ENCODE measurements at regions not wholly inside any gene's neighbourhood (a gene's known extent, or its start where the extent isn't known, plus 50 kb on each side); places are given as distances from the start of the nearest gene placed in this dataset.

- no peak for TF ChIP-seq CTCF (IDR thresholded peaks at IDR 0.05; ENCODE audit: low read depth, low read length)
- TF ChIP-seq EZH2phosphoT487 (IDR thresholded peaks at IDR 0.05; ENCODE audit: low read depth), result no peak
These were observed 170.4 kb upstream of the VEGFC start for GRCh38 chr4:176963121-176963520.
